Activated gamma-delta T cell treated with anti-CD3 and anti-CD28 coated beads, Interleukin-2, amount 50 U/mL, for 16 hours (primary cell): ENCODE measurements at regions not wholly inside any gene's neighbourhood (a gene's known extent, or its start where the extent isn't known, plus 50 kb on each side); places are given as distances from the start of the nearest gene placed in this dataset.

Experiments
- DNase-seq: peaks from one replicate; pipeline ENCODE4 v3.0.0-alpha.2; 2020; ENCODE audit warnings: low read depth

GRCh38 chr2:240346015-240346752, 89.3 kb upstream of the GPC1 start:
- DNase-seq = no peak

- DNase-seq = no peak
Observed at GRCh38 chr2:240346753-240347372, 88.6 kb upstream of the GPC1 start.

DNA sequence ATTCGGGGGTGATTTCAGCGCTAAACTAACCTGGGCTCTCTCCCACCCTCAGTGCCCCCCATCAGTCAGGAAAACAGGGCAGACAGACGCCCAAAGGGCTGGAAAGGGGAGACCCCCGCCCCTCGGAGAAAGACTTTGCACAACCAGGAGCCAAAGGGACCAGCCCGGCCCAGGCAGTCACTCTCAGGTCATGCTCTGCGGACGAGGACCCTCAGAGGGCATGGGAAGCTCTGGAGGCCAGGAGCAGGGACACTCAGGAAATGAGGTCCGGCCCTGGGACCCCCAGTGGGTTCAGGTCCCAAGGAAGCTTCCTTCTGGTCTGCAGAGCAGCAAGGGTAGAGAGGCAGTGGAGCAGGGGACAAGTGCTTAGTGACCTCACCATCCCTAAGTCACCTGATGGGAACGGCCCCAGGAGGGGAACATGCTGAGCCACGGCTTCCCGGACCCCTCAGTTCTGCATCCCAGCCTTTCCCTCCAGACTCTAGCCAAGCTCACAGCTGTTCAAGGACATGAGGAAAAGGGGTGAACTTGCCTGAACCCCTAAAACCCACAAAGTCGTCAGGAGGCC, 88.0 kb upstream of the GPC1 start:
- no peak for DNase-seq

DNA sequence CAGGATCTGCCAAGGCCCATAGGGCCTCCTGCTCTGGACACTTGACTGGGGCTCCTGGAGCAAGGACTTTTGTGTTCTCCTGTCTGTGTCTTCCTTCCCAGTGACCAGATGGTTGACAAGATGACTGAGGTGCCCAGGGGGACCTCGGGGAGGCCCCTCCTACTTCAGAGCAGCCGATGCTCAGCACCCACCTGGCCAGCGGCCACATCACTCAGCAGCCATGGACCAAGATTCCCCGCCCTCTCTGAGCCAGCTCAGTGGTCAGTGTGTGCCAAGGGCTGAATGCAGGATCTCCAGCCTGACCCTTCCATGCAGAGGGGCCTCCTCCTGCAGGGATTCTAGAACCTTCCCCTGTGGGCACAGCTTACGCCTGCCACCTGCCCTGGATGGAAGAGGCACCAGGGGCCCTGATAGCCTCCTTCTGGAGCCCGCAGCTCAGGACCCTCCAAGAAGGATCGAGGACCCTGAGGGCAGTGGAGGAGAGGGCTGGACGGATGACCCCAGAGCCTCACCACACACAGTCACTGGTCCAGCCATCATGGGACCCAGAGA, 87.4 kb upstream of the GPC1 start:
- DNase-seq = no peak

DNA sequence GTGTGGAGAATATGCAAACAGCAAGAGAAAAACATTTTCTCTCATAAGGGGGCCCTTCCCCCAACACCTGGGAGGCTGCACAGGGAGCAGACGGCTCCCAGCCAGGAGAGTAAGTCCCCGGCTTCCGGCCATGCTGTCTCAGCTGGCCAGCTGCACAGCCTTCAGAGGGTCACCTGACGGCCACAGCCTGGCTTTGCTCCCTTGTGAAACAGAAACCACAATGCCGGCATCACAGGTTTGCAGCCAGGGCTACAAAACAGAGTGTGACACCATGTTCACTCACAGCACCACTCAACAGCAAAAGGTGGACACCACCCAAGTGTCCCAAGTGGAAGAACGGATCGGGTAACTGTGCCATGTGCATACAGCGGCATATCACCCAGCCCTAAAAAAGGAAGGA, 86.9 kb upstream of the GPC1 start:
- no peak for DNase-seq

DNA sequence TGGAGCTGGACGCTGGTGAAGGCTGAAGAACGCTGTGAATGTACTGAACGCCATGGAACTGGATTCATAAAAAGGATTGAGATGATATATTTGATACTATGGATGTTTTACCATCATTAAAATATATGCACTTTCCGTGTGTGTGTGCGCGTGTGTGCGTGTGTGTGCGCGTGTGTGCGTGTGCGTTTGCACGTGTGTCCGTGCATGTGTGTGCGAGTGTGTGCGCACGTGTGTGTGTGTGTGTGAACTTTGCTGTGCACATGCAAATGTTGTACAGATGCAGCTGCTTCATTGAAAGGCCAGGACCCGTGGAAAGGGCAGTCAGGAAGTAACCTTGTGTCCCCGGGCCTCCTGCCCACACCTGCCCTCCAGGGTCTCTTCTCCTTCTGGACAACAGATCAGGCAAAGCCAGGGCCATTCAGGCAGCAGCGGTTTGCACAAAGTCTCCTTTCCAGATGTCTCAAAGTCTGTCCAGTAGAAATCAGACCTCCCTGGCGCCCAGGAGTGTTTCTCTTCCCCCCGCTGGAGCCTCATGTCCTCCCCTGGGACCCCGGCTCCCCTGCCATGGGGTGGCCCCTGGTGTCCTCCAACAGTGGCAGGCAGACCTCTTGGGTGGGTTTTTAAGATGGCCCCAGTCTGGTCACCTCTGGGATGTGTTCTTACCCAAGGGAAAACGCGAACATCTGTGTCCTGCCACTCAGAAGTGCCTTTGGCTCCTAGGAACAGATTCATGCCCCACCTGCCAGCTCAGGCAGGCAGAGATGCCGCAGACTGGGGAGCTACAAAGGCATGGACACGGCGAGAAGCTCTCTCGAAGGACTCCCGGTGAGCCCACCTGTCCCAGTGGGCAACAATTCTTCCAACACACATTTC, 86.1 kb upstream of the GPC1 start:
- DNase-seq = no peak

- no peak for DNase-seq
Observed at GRCh38 chr2:240350006-240350355, 85.5 kb upstream of the GPC1 start.

DNA sequence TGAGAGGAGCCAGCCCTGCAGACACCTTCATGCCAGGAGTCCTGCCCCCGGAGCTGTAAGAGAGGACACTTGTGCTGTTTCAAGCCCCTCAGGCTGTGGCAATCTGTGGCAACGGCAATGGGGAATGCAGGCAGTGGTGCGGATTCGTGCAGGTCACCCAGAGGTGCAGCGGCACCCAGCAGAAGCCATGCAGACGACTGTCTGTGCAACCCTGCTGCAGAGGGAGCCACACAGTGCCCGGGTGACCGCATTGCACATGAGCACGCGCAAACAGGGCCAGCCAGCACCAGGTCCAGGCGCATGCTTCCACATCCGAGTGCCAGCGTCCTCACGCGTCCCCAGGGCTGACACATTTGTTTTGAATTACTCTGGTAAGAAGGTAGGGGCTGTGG, 84.8 kb upstream of the GPC1 start:
- no peak for DNase-seq

- no peak for DNase-seq
Observed at GRCh38 chr2:240351088-240351741, 84.2 kb upstream of the GPC1 start.

DNA sequence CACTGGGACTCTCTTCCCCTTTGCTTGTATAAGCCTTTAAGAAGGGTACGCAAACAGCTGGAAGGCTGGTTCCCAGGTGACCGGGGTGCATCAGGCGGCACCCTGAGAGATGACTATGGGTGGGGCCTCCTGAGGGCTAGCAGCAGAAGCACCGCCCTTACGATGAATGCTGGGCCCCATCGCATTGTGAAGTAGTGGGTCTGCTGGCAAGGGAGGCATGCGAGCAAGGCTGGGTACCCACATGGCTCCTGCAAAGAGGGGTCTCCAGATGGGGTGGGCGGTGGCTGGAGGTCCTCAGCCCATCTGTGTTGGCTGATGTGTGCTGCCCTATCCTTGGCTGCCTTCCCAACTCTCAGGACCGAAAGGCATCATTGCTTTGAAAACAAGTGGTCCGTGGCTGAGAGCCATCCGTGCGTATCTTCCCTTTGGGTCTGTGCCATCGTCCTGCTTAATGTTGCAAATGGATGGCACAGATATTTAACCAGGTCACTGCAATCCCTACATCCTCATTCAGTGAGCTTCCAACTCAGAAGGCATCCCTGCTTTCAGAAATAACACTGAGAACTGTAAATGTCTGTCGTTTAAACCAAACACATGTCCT, 83.5 kb upstream of the GPC1 start:
- DNase-seq = no peak

DNA sequence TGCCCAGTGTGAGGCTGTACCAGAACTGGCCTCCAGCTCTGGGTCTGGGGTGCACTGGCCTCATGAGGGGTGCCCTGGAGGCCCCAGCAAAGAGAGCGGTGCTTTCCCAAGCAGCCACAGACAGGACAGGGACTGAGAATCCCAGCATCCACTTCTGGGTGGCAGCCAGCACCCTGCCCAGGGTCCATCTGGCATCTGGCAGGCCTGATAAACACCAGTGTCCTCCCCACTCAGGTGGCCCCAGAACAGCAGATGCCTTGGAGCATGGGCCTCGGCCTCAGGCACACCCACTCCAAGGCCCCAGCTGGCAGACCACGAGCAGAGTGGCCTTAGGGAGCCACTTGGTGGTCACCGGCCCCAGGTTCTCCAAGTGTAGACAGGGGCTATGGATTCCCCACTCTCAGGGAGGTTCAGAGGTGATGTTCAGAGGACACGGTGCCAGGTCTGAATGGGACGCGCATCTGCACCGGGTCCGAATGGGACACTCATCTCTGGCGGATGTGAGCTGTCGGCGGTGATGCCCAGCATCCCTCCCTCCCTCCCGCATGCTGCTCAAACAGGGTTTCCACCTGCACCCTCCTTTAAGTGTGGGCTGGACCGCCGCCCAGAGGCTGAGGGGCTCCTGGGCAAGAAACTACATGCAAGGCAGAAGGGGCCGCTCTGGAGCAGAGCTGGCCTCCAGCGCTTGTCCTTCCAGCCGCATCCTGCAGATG, 82.2 kb upstream of the GPC1 start:
- no peak for DNase-seq

DNA sequence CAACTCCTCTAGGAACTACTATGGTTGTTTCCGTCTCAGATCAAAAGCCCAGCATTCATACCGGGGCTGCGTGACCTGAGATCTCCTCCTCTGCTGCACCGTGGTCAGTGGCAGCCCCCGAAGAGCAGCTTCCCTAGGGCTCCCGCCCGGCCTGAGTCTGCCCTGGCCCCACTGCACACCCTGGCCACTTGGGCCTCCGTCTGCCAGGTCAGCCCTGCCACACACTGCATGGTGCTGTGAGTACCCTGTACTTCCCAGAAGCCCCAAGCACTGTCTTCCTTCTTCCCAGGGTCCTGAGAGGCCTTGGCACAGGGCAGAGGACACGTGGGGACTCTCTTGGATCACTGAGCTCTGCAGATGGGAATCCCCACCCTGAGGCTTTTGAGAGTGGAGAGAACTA, 81.5 kb upstream of the GPC1 start:
- DNase-seq = no peak

DNA sequence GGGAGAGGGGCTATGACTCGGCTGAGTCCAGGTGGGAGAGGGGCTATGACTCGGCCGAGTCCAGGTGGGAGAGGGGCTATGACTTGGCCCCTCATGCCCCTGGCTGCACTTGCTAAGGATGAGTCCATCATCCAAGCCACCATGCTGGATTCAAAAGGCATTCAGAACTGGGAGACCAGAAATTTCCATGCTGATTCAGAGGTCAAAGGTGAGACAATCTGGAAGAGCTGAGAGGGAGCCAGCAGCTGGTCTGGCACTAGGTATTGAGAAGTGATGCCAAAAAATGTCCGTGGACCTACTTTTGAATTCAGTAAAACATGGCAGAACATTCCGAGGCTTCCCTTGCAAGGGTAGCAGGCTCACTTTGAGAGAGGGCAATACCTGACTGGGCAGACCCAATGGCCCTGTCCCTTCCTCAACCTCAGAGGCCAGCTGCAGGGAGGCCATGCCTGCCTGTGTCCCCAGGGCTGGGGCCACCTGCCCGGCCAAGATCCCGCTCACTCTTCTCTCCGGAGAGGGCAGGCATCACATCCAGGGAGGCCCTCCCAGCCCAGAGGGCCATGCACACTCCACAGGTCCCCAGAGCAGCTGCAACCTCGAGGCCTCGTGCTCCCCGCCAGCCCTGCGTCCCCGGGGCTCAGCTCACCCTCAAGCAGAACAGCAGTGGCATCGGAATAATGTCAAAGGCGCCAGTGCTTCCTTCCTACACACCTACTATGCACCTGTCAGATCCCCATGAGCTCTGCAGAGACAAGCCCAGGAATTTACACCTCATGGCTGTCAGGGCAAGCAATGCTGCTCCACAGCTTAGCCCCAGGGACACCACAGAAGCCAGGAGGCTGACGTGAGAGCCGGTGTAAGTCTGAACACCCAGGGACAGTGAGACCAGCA, 80.2 kb upstream of the GPC1 start:
- DNase-seq = no peak

DNA sequence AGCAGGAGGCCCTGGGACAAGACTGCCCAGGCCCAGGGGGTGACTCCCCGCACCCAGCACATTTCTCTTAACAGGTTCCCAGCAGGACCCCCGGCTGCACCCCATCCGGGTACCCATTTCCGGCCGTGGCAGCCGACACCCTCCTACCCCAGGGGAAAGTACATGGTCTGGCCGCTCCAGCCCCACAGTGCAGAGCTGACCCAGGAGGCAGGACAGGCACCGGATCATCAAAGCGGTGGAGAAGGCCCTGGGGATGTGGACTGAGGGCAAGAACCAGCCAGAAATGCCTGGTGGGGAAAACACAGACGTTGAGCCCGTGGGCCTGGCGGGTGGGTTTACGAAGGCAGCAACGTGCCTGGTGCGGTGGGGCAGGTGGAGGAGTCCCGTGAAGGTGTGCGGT, 79.5 kb upstream of the GPC1 start:
- no peak for DNase-seq

GRCh38 chr2:240356700-240357640, 78.5 kb upstream of the GPC1 start:
- no peak for DNase-seq

DNA sequence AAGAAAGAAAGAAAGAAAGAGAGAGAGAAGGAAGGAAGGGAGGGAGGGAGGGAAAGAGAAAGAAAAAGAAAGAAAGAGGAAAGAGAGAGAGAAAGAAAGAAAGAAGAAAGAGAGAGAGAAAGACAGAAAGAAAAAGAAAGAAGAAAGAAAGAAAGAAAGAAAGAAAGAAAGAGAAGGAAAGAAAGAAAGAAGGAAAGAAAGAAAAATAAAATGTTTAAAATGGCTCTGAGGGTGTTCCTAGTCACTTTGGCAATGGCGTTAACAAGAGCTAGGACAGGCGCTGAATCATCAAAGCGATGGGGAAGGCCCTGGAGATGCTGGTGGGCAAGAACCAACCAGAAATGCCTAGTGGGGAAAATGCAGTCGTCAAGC, 77.8 kb upstream of the GPC1 start:
- DNase-seq = no peak

DNA sequence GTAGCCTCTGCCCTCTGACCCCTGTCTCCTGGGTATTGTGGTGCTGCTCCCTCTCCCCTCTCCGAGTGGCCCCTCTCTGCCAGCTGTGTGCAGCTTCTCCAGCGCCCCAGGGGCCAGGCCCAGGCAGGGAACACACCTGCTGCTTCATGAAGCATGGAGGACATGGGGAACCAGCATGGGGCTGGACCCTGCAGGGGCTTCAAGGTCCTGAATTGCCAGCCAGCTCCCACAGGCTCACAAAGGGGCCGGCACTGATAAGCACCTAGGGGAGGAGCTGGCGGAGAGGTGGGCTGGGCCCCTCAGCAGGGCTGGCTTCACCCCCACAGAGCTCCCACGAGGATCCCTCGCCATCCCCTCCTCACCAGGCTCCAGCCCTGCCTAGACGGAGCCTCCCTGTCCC, 77.4 kb upstream of the GPC1 start:
- no peak for DNase-seq

- DNase-seq = no peak
Observed at GRCh38 chr2:240358821-240359397, 76.6 kb upstream of the GPC1 start.
